Left cardiac atrium (tissue), 4 donors: ENCODE measurements at regions not wholly inside any gene's neighbourhood (a gene's known extent, or its start where the extent isn't known, plus 50 kb on each side); places are given as distances from the start of the nearest gene placed in this dataset.
A peak's percentile ranks its signal among the peaks of the same experiment; 100 is the strongest.

ENCODE experiments used
- ATAC-seq, 2 donors: fragments of 200-7000 bp; cut with Tn5 transposase; one replicate each; pipeline ENCODE4 v1.9.1; 2020; ENCODE audit warnings: mild to moderate bottlenecking in 2 of 2, moderate library complexity in 2 of 2
- DNase-seq: peaks from one replicate; pipeline ENCODE4 v3.0.0-alpha.2; 2020
- intact Hi-C, 2 donors: fragments of 100-400 bp; cut with DNase I; formaldehyde crosslinking; loops; one replicate each; pipeline versions ENCODE4 v1.14.1 to v1.15.1; 2022 to 2023
- donor health status: DM: no; HTN: yes; CAD: no.
- donor health status: DM: no; HTN: yes; CAD: no; lungs with severe emphysema.
- donor health status: DM: yes; HTN: yes; CAD: no.
- donor health status: Dilated cardiomyopathy.

DNA sequence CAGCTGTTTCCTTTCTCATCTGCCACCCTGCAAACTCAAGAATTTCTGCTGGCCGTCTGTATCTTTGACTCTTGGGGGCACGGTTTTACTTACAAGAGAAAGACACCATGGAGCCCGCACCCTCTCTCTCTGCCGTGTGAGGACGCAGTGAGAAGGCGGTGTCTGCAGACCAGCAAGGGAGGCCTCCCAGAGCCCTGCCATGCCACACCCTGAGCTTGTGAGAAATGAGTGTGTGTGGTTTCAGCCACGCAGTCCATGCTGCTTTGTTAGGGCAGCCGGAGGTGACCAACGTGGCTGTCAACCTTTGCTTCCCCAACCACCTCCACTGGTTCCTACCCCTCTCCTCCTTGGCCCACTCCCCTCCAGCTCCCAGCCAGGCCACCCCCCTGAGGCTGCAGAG lies 70.1 kb upstream of the NUP50 start:
- intact Hi-C loops = loop anchor here in 1 of 2 donors (10.0 kb wide), 2 partner anchors 119 to 279 kb away; no protein-coding TSS in a partner anchor
- no peak for ATAC-seq
- no peak for DNase-seq

- ATAC-seq (no peak), DNase-seq (no peak)
- intact Hi-C loops = loop anchor here in 1 of 2 donors (10.0 kb wide), 2 partner anchors 119 to 279 kb away; no protein-coding TSS in a partner anchor
These were observed 69.5 kb upstream of the NUP50 start for GRCh38 chr22:45094081-45094720.

DNA sequence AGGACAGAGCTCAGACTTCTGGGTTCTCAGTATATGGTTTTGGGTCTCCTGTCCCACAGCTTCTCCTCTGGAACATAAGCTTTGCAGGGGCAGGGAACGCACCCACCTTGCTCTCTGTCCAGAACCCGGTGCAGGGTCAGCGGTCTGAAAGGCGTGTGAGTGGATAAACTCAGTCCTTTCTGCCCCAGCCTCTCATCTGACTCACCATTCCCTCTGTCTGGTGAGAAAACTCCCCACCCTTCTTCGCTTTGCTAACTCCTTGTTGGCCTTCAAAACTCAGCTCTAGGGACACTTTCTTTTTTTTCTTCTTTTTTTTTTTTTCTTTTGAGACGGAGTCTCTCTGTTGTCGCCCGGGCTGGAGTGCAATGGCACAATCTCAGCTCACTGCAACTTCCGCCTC lies 68.9 kb upstream of the NUP50 start:
- DNase-seq (no peak), ATAC-seq (no peak)
- intact Hi-C loops = loop anchor here (5.0 to 10.0 kb wide), 3 partner anchors 120 to 280 kb away; no protein-coding TSS in a partner anchor

DNA sequence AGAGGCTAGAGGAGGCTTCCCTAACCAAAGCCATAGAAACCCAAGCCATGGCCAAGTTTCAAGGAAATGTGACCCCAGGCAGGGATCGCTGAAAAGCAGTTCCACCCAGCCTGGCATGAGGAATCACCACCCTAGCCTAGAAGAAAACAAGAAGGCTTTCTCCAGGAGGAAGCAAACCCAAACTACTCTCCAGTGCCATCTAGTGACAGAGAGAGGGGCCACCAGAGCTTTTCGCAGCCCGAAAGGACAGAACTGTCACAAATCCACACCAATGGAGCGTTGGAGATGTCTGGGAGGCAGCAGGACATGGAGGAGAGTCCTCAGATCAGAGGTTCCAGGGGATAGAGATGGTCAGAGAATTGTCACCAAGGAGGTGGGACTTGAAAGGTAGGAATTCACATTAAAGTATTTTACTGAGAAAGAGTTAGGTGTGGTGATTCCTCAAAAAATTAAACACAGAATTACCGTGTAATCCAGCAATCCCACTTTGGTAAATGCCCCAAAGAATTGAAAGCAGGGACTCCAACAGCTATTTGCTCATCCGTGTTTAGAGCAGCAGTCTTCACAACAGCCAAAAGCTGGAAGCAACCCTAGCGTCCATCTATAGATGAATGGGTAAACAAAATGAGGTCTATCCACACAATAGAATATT lies 67.3 kb upstream of the NUP50 start:
- intact Hi-C loops = loop anchor here (2.0 to 10.0 kb wide), 4 partner anchors 120 to 282 kb away; no protein-coding TSS in a partner anchor
- DNase-seq = peak; percentile 36

GRCh38 chr22:45097061-45097460 lies 66.7 kb upstream of the NUP50 start:
- ATAC-seq (no peak), DNase-seq (no peak)
- intact Hi-C loops = loop anchor here (2.0 to 10.0 kb wide), 4 partner anchors 120 to 282 kb away; no protein-coding TSS in a partner anchor

More for the DNA sequence above, 67.3 kb upstream of the NUP50 start:
- peak; percentile 73 to 79 for ATAC-seq

DNA sequence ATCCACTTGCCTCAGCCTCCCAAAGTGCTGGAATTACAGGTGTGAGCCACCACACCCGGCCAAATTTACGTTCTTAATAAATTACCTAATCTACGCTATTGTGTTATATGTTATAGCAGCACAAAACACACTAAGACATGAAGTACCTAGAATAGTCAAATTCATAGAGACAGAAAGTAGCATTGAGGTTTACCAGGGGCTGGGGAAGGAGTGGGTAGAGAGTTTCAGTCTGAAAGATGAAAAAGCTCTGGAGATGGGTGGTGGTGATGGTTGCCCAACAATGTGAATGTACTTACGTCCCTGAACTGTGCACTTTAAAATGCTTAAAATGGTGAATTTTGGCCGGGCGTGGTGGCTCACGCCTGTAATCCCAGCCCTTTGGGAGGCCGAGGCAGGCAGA lies 65.7 kb upstream of the NUP50 start:
- ATAC-seq = no peak
- intact Hi-C loops = loop anchor here (5.0 to 10.0 kb wide), 3 partner anchors 123 to 283 kb away; no protein-coding TSS in a partner anchor
- no peak for DNase-seq

- ATAC-seq = no peak
- intact Hi-C loops = loop anchor here (5.0 to 10.0 kb wide), 3 partner anchors 125 to 285 kb away; no protein-coding TSS in a partner anchor
- no peak for DNase-seq
These were observed 63.8 kb upstream of the NUP50 start for GRCh38 chr22:45099961-45100360.

- DNase-seq (peak; percentile 54), ATAC-seq (peak in 1 of 2 donors; percentile 59)
- intact Hi-C loops = no loop called here
These were observed 62.1 kb upstream of the NUP50 start for GRCh38 chr22:45101515-45102227.

DNA sequence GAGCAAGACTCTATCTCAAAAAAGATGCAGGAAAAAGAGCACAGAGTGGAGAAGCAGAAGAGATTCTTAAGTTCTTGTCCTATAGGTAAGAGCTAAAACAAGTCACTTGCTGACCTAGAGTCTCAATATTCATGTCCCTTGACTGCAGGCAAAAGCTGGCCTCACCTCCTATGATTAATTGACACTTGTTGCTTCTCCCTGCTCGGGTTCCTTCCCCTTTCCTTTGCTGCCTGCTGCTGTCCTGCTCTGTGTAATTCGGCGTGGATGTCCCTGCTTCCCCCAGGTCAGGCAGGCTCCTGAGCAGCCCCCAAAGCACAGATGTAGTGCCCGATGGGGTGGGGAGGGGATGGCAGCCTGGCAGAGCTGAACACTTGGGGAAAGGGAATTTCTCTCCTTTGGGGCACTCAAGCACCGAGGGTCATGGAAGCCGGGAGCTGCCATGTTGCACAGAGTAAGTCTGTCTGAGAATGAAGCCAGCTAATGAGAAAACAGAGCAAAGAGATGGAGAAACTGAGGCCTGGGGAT lies 60.8 kb upstream of the NUP50 start:
- intact Hi-C loops = no loop called here
- ATAC-seq (no peak), DNase-seq (no peak)

- intact Hi-C loops = no loop called here
- DNase-seq (no peak), ATAC-seq (no peak)
These were observed 60.0 kb upstream of the NUP50 start for GRCh38 chr22:45103756-45104155.

DNA sequence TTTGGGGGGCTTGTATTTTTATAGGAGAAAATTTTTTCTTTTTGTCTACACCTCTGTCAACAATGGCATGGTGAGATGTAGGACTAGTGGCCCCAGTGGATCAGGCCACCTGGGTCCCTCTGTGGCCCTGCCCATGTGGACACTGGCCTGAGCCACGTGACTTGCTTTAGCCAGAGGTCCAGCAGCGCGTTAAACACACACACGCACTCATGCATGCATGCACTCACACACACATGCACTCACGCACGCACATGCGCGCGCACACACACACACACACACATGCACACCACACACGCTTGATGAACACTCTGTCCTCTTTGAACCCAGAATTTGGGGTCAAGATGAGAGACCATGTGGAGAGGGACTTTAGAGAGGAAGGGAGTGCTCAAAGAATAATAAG lies 59.4 kb upstream of the NUP50 start:
- ATAC-seq = no peak
- intact Hi-C loops = no loop called here

GRCh38 chr22:45105281-45105702 lies 58.4 kb upstream of the NUP50 start:
- intact Hi-C loops = no loop called here
- DNase-seq (no peak), ATAC-seq (no peak)

More for the DNA sequence above, 59.4 kb upstream of the NUP50 start:
- DNase-seq = no peak

- DNase-seq = no peak
- no peak for ATAC-seq
- intact Hi-C loops = no loop called here
These were observed 56.1 kb upstream of the NUP50 start for GRCh38 chr22:45107671-45108070.

GRCh38 chr22:45112136-45112879 lies 51.4 kb upstream of the NUP50 start:
- DNase-seq = no peak
- no peak for ATAC-seq
- intact Hi-C loops = no loop called here
